A673 (cell line): ENCODE measurements at regions not wholly inside any gene's neighbourhood (a gene's known extent, or its start where the extent isn't known, plus 50 kb on each side); places are given as distances from the start of the nearest gene placed in this dataset.

Source experiments
- BruUV-seq: library from RNA; stranded (reverse); fragments of 400-500 nt; replicated peaks from 2 replicates; lab custom pipeline; 2021; lab: Mats Ljungman, UMichigan
- CTCF ChIA-PET: fragments of 300-600 bp; sonication (Branson Sonifier 250); formaldehyde crosslinking; loops from one replicate; lab custom pipeline; 2022; ENCODE audit warnings: antibody characterized with exemption; lab: Charles Lee
- POLR2A ChIA-PET: fragments of 300-600 bp; sonication (Branson Sonifier 250); formaldehyde crosslinking; loops from one replicate; lab custom pipeline; 2022; ENCODE audit warnings: antibody characterized with exemption; ENCODE audit not compliant: low non-redundant PET; lab: Charles Lee
- DNase-seq: peaks from one replicate; pipeline ENCODE4 v3.0.0-alpha.2; 2015; ENCODE audit warnings: low spot score
- H3K27ac ChIP-seq: fragments of 200-600 bp; sonication (generic); 2 replicates; pipeline ENCODE4 v1.5.1; 2016; ENCODE audit warnings: mixed run types, low read depth, mild to moderate bottlenecking, mixed read lengths, antibody characterized with exemption, low read length; ENCODE audit not compliant: poor library complexity, severe bottlenecking
- H3K27me3 ChIP-seq: fragments of 200-600 bp; sonication (generic); replicated peaks from 2 replicates; pipeline ENCODE4 v1.6.1; 2017; ENCODE audit warnings: mixed run types, low read depth, mild to moderate bottlenecking, mixed read lengths, antibody characterized with exemption, low read length; ENCODE audit not compliant: insufficient read depth, poor library complexity
- H3K36me3 ChIP-seq: fragments of 200-600 bp; sonication (generic); 2 replicates; pipeline ENCODE4 v1.6.1; 2016; ENCODE audit warnings: mixed run types, mild to moderate bottlenecking, mixed read lengths, antibody characterized with exemption, low read length; ENCODE audit not compliant: insufficient read depth, poor library complexity, severe bottlenecking
- H3K4me1 ChIP-seq: fragments of 200-600 bp; sonication (generic); 2 replicates; pipeline ENCODE4 v1.6.1; 2017; ENCODE audit warnings: mixed run types, mild to moderate bottlenecking, mixed read lengths, antibody characterized with exemption, low read length; ENCODE audit not compliant: insufficient read depth, poor library complexity, severe bottlenecking
- H3K4me3 ChIP-seq: fragments of 200-600 bp; sonication (generic); 2 replicates; pipeline ENCODE4 v1.5.1; 2016; ENCODE audit warnings: low read depth, mixed run types, mild to moderate bottlenecking, mixed read lengths, low read length; ENCODE audit not compliant: poor library complexity, severe bottlenecking
- H3K9me3 ChIP-seq: fragments of 200-600 bp; sonication (generic); 2 replicates; pipeline ENCODE4 v1.6.1; 2016; ENCODE audit warnings: mixed run types, low read depth, mild to moderate bottlenecking, mixed read lengths, antibody characterized with exemption, low read length; ENCODE audit not compliant: poor library complexity, severe bottlenecking
- EZH2 ChIP-seq: fragments of 200-600 bp; sonication (generic); IDR thresholded peaks from 2 replicates; pipeline ENCODE4 v1.6.1; 2017; ENCODE audit warnings: borderline replicate concordance, low read depth, mild to moderate bottlenecking, mixed read lengths, antibody characterized with exemption, low read length; ENCODE audit not compliant: poor library complexity, severe bottlenecking
- intact Hi-C: fragments of 100-400 bp; cut with micrococcal nuclease; formaldehyde crosslinking; loops from one replicate; pipeline ENCODE4 v1.10.0; 2022; ENCODE audit not compliant: unreplicated experiment
- TF ChIP-seq, protein P1 (sequence below): fragments of 300-800, 200-600 bp; sonication (generic); conservative IDR thresholded peaks from 2 replicates; pipeline ENCODE4 v1.5.1; 2017; ENCODE audit warnings: low read depth, mild to moderate bottlenecking, antibody characterized with exemption, low read length, moderate library complexity, mixed read lengths

DNA sequence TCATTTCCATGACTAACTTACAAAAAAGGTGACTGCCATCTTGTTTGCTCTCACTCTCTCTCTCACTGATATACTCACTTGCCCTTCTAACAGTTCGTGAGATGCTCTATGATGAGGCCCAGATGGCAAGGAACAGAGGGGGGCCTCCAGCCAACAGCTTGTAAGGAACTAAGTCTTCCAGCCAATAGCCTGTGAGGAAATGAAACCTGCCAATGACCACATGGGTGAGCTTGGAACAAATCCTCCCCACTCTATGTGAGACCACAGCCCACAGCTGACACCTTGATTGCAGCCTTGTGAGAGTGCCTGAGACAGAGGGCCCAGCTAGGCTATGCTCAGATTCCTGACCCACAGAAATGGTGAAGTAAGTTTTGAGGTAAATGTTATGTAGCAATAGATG lies 153.7 kb downstream of the HHIPL2 start:
- TF ChIP-seq, protein P1, sequence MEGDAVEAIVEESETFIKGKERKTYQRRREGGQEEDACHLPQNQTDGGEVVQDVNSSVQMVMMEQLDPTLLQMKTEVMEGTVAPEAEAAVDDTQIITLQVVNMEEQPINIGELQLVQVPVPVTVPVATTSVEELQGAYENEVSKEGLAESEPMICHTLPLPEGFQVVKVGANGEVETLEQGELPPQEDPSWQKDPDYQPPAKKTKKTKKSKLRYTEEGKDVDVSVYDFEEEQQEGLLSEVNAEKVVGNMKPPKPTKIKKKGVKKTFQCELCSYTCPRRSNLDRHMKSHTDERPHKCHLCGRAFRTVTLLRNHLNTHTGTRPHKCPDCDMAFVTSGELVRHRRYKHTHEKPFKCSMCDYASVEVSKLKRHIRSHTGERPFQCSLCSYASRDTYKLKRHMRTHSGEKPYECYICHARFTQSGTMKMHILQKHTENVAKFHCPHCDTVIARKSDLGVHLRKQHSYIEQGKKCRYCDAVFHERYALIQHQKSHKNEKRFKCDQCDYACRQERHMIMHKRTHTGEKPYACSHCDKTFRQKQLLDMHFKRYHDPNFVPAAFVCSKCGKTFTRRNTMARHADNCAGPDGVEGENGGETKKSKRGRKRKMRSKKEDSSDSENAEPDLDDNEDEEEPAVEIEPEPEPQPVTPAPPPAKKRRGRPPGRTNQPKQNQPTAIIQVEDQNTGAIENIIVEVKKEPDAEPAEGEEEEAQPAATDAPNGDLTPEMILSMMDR, result no peak
- no peak for TF ChIP-seq EZH2
- BruUV-seq, result no TSS peak
- no peaks in the 10 kb centered on the region for H3K4me1 ChIP-seq
- no peak overlapping the region for H3K27ac ChIP-seq
- no peaks in the 10 kb centered on the region for H3K27me3 ChIP-seq
- intact Hi-C loops, result no loop called here
- CTCF ChIA-PET, result no interaction called here
- no peaks in the 10 kb centered on the region for H3K9me3 ChIP-seq
- no peaks in the 10 kb centered on the region for H3K36me3 ChIP-seq
- no peak for DNase-seq
- no peak overlapping the region for H3K4me3 ChIP-seq
- POLR2A ChIA-PET, result no interaction called here

DNA sequence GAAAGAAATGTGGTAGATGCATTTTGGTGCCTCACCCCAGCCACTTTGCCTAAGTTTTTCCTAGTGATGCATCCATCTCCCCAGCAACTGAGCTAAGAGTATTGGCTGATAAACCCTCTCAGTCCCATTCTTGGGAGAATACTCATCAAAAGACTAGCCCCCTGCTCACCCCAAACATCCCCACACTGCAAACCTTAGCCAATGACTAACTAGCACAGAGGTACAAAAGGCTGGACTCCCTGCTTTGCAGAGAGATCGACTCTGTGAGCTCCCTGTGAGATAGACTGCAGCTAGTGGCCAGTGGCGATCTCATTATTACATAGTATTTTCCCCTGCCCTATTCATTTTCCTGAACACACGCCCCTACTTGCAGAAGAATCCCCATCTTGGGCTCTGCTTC lies 155.3 kb downstream of the HHIPL2 start:
- no peak overlapping the region for H3K4me3 ChIP-seq
- no peaks in the 10 kb centered on the region for H3K9me3 ChIP-seq
- BruUV-seq, result no TSS peak
- CTCF ChIA-PET, result no interaction called here
- POLR2A ChIA-PET, result no interaction called here
- DNase-seq, result no peak
- intact Hi-C loops, result no loop called here
- no peaks in the 10 kb centered on the region for H3K27me3 ChIP-seq
- TF ChIP-seq EZH2, result no peak
- TF ChIP-seq, protein P1, result no peak
- H3K36me3 ChIP-seq, result no peaks in the 10 kb centered on the region
- no peaks in the 10 kb centered on the region for H3K4me1 ChIP-seq
- no peak overlapping the region for H3K27ac ChIP-seq

DNA sequence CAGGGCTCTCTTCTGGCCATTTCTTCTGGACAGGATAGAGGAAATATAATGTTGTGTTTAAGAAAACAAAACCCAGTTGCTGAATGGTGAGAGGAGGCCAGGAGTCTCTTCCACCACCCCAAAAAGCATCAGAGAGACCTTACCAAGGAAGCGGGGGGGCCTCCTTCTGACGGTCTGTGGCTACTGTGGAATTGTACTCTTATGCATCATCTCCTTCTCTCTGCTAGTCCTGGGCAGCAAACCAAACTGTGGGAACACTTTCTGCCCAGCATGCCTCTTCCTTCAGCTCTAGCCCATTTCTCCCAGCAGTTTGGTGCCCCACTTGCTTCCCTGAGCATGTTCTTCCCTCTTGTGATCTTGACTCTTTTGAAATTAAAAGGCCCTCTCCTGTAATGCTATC lies 157.7 kb downstream of the HHIPL2 start:
- POLR2A ChIA-PET, result no interaction called here
- no peaks in the 10 kb centered on the region for H3K4me1 ChIP-seq
- no peaks in the 10 kb centered on the region for H3K9me3 ChIP-seq
- TF ChIP-seq, protein P1, result no peak
- TF ChIP-seq EZH2, result no peak
- BruUV-seq, result no TSS peak
- no peaks in the 10 kb centered on the region for H3K27me3 ChIP-seq
- no peak for DNase-seq
- no peak overlapping the region for H3K4me3 ChIP-seq
- no peak overlapping the region for H3K27ac ChIP-seq
- intact Hi-C loops, result no loop called here
- H3K36me3 ChIP-seq, result no peaks in the 10 kb centered on the region
- CTCF ChIA-PET, result no interaction called here
